H9 (cell line): ENCODE measurements at regions not wholly inside any gene's neighbourhood (a gene's known extent, or its start where the extent isn't known, plus 50 kb on each side); places are given as distances from the start of the nearest gene placed in this dataset.

Source experiments
- DNase-seq: peaks from one replicate; pipeline ENCODE4 v3.0.0-alpha.2; 2017
- H2AFZ ChIP-seq: one replicate; pipeline ENCODE4 v1.6.1; 2013; ENCODE audit warnings: mild to moderate bottlenecking, low read length, control low read depth, moderate library complexity
- H2AK5ac ChIP-seq: 2 replicates; pipeline ENCODE4 v1.6.1; 2013; ENCODE audit warnings: low read length, control low read depth, mixed read lengths; ENCODE audit not compliant: insufficient read length
- H2BK120ac ChIP-seq: one replicate; pipeline ENCODE4 v1.6.1; 2013; ENCODE audit warnings: low read depth, mild to moderate bottlenecking, low read length, control low read depth, inconsistent platforms; ENCODE audit not compliant: poor library complexity, severe bottlenecking
- H2BK12ac ChIP-seq: 2 replicates; pipeline ENCODE4 v1.6.1; 2013; ENCODE audit warnings: low read length, control low read depth, mixed read lengths, low read depth; ENCODE audit not compliant: insufficient read length
- H2BK15ac ChIP-seq: 2 replicates; pipeline ENCODE4 v1.6.1; 2013; ENCODE audit warnings: low read depth, low read length, control low read depth
- H2BK20ac ChIP-seq: one replicate; pipeline ENCODE4 v1.6.1; 2013; ENCODE audit warnings: low read depth, mild to moderate bottlenecking, low read length, control low read depth, inconsistent platforms; ENCODE audit not compliant: poor library complexity, severe bottlenecking
- H2BK5ac ChIP-seq: 2 replicates; pipeline ENCODE4 v1.6.1; 2013; ENCODE audit warnings: low read length, control low read depth, mixed read lengths; ENCODE audit not compliant: insufficient read length
- H3K14ac ChIP-seq: 2 replicates; pipeline ENCODE4 v1.6.1; 2013; ENCODE audit warnings: low read length, control low read depth; ENCODE audit not compliant: insufficient read depth
- H3K18ac ChIP-seq: 2 replicates; pipeline ENCODE4 v1.6.1; 2013; ENCODE audit warnings: low read depth, mild to moderate bottlenecking, mixed read lengths, low read length, control low read depth; ENCODE audit not compliant: insufficient read length
- H3K23ac ChIP-seq: 2 replicates; pipeline ENCODE4 v1.6.1; 2013; ENCODE audit warnings: low read length, control low read depth, mixed read lengths, low read depth; ENCODE audit not compliant: insufficient read length
- H3K23me2 ChIP-seq: 2 replicates; pipeline ENCODE4 v1.6.1; 2013; ENCODE audit warnings: low read depth, mild to moderate bottlenecking, mixed read lengths, low read length, control low read depth; ENCODE audit not compliant: insufficient read length, poor library complexity, severe bottlenecking
- H3K27ac ChIP-seq: 2 replicates; pipeline ENCODE4 v1.5.1; 2013; ENCODE audit warnings: low read length, control low read depth, mixed read lengths, low read depth; ENCODE audit not compliant: insufficient read length
- H3K27me3 ChIP-seq: 2 replicates; pipeline ENCODE4 v1.6.1; 2013; ENCODE audit warnings: low read length, control low read depth, inconsistent platforms; ENCODE audit not compliant: insufficient read depth
- H3K4ac ChIP-seq: 2 replicates; pipeline ENCODE4 v1.6.1; 2013; ENCODE audit warnings: low read depth, mild to moderate bottlenecking, control low read depth, inconsistent platforms, low read length, moderate library complexity
- H3K4me1 ChIP-seq: 2 replicates; pipeline ENCODE4 v1.6.1; 2013; ENCODE audit warnings: low read length, control low read depth, inconsistent platforms; ENCODE audit not compliant: insufficient read depth
- H3K4me2 ChIP-seq: 2 replicates; pipeline ENCODE4 v1.6.1; 2013; ENCODE audit warnings: low read length, control low read depth, mixed read lengths; ENCODE audit not compliant: insufficient read length, insufficient read depth
- H3K56ac ChIP-seq: 2 replicates; pipeline ENCODE4 v1.6.1; 2013; ENCODE audit warnings: low read depth, mild to moderate bottlenecking, mixed read lengths, low read length, control low read depth; ENCODE audit not compliant: insufficient read length
- H3K79me1 ChIP-seq: 2 replicates; pipeline ENCODE4 v1.6.1; 2013; ENCODE audit warnings: low read depth, mild to moderate bottlenecking, moderate library complexity, low read length, control low read depth, inconsistent platforms; ENCODE audit not compliant: insufficient read depth, poor library complexity, severe bottlenecking
- H3K79me2 ChIP-seq: 2 replicates; pipeline ENCODE4 v1.6.1; 2013; ENCODE audit warnings: low read length, control low read depth, inconsistent platforms; ENCODE audit not compliant: insufficient read depth
- H3K9ac ChIP-seq: 2 replicates; pipeline ENCODE4 v1.6.1; 2013; ENCODE audit warnings: low read length, control low read depth, mixed read lengths; ENCODE audit not compliant: insufficient read length; ENCODE audit errors: extremely low read depth
- H3K9me3 ChIP-seq: one replicate; pipeline ENCODE4 v1.6.1; 2013; ENCODE audit warnings: low read depth, low read length, inconsistent platforms; ENCODE audit not compliant: control insufficient read depth
- H3T11ph ChIP-seq: one replicate; pipeline ENCODE4 v1.6.1; 2013; ENCODE audit warnings: mild to moderate bottlenecking, low read length, control low read depth, inconsistent platforms
- H4K20me1 ChIP-seq: one replicate; pipeline ENCODE4 v1.6.1; 2013; ENCODE audit not compliant: control insufficient read depth, insufficient read length, insufficient read depth
- H4K5ac ChIP-seq: 2 replicates; pipeline ENCODE4 v1.6.1; 2013; ENCODE audit warnings: low read depth, mild to moderate bottlenecking, mixed read lengths, low read length, control low read depth; ENCODE audit not compliant: insufficient read length
- H4K8ac ChIP-seq: replicated peaks from 2 replicates; pipeline ENCODE4 v1.6.1; 2013; ENCODE audit warnings: low read length, control low read depth, mixed read lengths, low read depth; ENCODE audit not compliant: insufficient read length
- H4K91ac ChIP-seq: 2 replicates; pipeline ENCODE4 v1.6.1; 2013; ENCODE audit warnings: low read depth, mild to moderate bottlenecking, moderate library complexity, mixed read lengths, low read length, control low read depth; ENCODE audit not compliant: insufficient read length
- H3K27ac Mint-ChIP-seq, 3 experiments: 2 replicates in 2 of 3; 3 replicates in 1 of 3; pipeline ENCODE4 v1.8.0; 2020 to 2021; ENCODE audit warnings: mixed read lengths in 3 of 3, mild to moderate bottlenecking in 1 of 3, moderate library complexity in 1 of 3
- H3K27me3 Mint-ChIP-seq: 2 replicates; pipeline ENCODE4 v1.8.0; 2021; ENCODE audit warnings: low read depth, mild to moderate bottlenecking, moderate library complexity, mixed read lengths
- H3K36me3 Mint-ChIP-seq, 3 experiments: 2 replicates in 2 of 3; 3 replicates in 1 of 3; pipeline ENCODE4 v1.8.0; 2020 to 2021; ENCODE audit warnings: low read depth in 3 of 3, mixed read lengths in 3 of 3; ENCODE audit not compliant: insufficient read depth in 1 of 3
- H3K4me1 Mint-ChIP-seq, 2 experiments: 2 replicates each; pipeline ENCODE4 v1.8.0; 2020; ENCODE audit warnings: mixed read lengths in 2 of 2
- H3K4me3 Mint-ChIP-seq, 2 experiments: 2 replicates in 1 of 2; 3 replicates in 1 of 2; pipeline ENCODE4 v1.8.0; 2020 to 2021; ENCODE audit warnings: mild to moderate bottlenecking in 2 of 2, mixed read lengths in 2 of 2, moderate library complexity in 1 of 2
- H3K9me3 Mint-ChIP-seq, 2 experiments: 2 replicates in 1 of 2; 3 replicates in 1 of 2; pipeline ENCODE4 v1.8.0; 2020; ENCODE audit warnings: mild to moderate bottlenecking in 2 of 2, mixed read lengths in 2 of 2, moderate library complexity in 1 of 2
- WGBS: extraction: QIAGEN DNeasy Blood & Tissue Kit; methylation state at CpG from one replicate; pipeline ENCODE4 v1.1.7; 2013; ENCODE audit warnings: missing lambda C conversion rate, low lambda C conversion rate, mixed read lengths; ENCODE audit not compliant: insufficient read length; ENCODE audit errors: extremely low coverage; 5-methylcytosine and 5-hydroxymethylcytosine counted together
- TF ChIP-seq, protein P1 (sequence below): fragments of 200-600 bp; sonication (generic); conservative IDR thresholded peaks from 3 replicates; pipeline ENCODE4 v1.8.0; 2021; ENCODE audit warnings: antibody characterized with exemption, mild to moderate bottlenecking

DNA sequence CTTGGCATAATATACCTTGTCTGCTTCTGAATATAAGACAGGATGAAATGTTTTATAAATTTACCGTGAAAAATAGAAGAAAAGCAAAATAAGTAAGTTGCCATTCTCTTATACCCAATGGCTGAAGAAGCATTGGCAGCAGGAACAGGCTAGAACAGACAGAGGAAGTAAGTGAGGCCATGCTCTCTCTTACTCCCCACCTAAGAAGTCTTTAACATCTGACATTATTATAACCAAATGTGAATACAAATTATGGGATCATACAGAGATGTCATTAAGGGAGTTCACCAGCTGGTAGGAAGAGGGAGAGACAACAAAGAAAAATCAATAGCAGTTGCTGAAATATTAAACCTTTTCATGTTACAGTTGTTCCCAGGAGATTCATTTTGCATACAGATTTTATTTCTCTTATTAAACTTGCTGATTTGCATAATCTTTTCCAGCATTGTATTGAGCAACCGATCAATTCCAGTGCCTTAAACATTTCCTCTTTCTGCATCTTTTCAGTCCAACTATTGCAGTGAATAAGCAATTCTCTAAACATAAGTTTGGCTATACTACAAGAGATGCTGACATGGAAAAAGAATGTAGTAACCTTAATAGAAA, 270.6 kb downstream of the SLC6A15 start:
- Histone ChIP-seq H3K27me3 (no peaks in the 10 kb centered on the region), H3K23me2 (no peaks in the 10 kb centered on the region), H2BK15ac (no peak overlapping the region), H3K79me1 (no peaks in the 10 kb centered on the region), H3K4me1 (no peaks in the 10 kb centered on the region), H3K4me2 (no peak overlapping the region), H3K18ac (no peak overlapping the region), H2AFZ (no peak overlapping the region), H2BK120ac (no peak overlapping the region), H4K20me1 (no peaks in the 10 kb centered on the region), H3K9ac (no peak overlapping the region), H2BK12ac (no peak overlapping the region), H3K56ac (no peak overlapping the region), H4K8ac (no peak overlapping the region), H3K9me3 (no peaks in the 10 kb centered on the region), H2AK5ac (no peak overlapping the region), H4K91ac (no peak overlapping the region), H3T11ph (no peak overlapping the region), H2BK5ac (no peak overlapping the region), H3K27ac (no peak overlapping the region), H2BK20ac (no peak overlapping the region), H4K5ac (no peak overlapping the region), H3K79me2 (no peaks in the 10 kb centered on the region), H3K4ac (no peak overlapping the region), H3K14ac (no peak overlapping the region), H3K23ac (no peak overlapping the region)
- Mint-ChIP-seq H3K36me3 (no peaks in the 10 kb centered on the region), H3K4me3 (no peak overlapping the region), H3K9me3 (no peaks in the 10 kb centered on the region), H3K27me3 (no peaks in the 10 kb centered on the region), H3K4me1 (peaks cover 5 to 6% of the 10 kb centered on the region in 2 experiments), H3K27ac (no peak overlapping the region)
- no CpG with 5 or more reads among the region's 2 CpGs for WGBS
- TF ChIP-seq, protein P1, sequence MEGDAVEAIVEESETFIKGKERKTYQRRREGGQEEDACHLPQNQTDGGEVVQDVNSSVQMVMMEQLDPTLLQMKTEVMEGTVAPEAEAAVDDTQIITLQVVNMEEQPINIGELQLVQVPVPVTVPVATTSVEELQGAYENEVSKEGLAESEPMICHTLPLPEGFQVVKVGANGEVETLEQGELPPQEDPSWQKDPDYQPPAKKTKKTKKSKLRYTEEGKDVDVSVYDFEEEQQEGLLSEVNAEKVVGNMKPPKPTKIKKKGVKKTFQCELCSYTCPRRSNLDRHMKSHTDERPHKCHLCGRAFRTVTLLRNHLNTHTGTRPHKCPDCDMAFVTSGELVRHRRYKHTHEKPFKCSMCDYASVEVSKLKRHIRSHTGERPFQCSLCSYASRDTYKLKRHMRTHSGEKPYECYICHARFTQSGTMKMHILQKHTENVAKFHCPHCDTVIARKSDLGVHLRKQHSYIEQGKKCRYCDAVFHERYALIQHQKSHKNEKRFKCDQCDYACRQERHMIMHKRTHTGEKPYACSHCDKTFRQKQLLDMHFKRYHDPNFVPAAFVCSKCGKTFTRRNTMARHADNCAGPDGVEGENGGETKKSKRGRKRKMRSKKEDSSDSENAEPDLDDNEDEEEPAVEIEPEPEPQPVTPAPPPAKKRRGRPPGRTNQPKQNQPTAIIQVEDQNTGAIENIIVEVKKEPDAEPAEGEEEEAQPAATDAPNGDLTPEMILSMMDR: no peak
- DNase-seq: no peak
